HG03575 (cell line): ENCODE measurements at regions not wholly inside any gene's neighbourhood (a gene's known extent, or its start where the extent isn't known, plus 50 kb on each side); places are given as distances from the start of the nearest gene placed in this dataset.

ENCODE experiments used
- ATAC-seq: cut with Tn5 transposase; IDR thresholded peaks from one replicate; pipeline ENCODE4 v1.9.1; 2021; ENCODE audit not compliant: unreplicated experiment, insufficient number of reproducible peaks, low FRiP score; ENCODE audit errors: extremely low read depth

DNA sequence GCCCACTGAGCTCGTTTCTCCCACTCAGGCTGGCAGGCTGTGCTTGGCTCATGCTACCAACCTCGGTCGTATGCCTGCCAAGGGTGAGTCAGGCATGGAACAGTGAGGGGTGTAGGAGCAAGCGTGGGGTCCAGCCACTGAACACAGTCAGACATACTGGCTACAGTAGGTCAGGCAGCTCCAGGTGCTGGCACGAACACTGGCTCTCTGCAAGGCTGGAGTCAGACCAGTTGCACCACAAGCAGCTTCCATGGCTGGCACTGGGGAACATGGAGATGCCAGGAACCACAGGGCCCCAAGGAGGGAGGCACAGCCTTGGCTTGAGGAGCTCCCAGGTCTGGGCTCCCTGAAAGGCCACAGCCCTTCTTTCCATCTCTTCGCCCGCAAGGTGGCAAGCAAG is 410.7 kb upstream of the KIRREL3 start:
- ATAC-seq: no peak

DNA sequence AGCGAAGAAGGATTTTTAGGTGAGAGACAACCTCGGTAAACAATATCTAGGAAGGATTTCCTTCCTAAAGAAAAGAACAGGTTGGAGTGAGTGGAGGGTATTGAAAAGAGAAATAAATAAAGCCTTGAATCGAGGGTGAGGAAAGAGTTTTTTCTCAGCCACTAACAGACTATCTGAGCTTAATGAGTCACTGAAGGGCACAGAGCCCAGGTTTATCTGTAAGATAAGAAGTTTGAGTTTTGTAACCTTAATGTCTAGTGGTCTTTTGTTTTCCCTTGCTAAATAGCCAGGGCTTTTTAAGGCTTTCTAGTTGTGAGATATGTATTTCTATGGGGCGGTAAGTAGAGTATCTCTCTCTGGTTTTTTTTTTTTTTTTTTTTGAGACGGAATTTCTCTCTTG is 394.5 kb upstream of the KIRREL3 start:
- no peak for ATAC-seq

DNA sequence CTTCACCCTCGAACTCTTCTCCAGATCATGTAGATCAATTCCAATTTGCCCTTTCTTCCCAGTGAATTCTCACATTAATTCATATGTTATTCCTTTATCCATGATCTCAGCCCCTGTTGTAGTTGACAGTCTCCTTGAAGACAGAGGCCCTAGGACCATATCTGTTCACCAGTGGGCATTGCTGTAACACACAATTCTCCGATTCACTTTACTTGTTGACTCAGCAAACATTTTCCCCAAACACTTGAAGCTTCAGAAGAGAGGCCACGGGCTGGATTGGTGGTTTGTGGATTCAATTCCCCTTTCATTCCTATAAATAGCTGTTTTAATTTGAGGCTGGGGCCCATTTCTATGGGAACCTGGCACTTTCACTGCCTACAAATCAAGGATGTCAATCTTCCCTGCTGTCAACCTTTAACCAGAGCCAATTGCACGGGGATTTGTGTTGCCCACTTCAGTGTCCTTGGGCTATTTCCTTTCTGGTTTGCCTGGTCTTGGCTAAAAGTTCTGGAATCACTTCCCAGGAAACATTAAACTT is 393.0 kb upstream of the KIRREL3 start:
- no peak for ATAC-seq

DNA sequence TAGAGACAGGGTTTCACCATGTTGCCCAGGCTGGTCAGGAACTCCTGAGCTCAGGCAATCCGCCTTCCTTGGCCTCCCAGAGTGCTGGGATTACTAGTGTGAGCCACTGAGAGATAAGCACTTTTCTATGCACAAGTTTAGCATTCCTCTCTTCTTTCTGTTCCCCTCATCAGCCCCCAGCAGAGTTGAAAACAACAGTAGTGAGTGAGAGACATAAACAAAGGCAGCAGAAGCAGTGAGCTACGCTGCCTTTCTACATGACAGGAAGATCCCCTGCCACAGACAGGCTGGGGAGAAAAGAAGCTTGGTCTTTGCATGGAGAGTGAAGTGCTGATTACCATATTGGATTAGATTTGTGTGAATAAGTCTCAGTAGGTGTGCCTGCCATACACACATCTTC is 392.0 kb upstream of the KIRREL3 start:
- no peak for ATAC-seq

DNA sequence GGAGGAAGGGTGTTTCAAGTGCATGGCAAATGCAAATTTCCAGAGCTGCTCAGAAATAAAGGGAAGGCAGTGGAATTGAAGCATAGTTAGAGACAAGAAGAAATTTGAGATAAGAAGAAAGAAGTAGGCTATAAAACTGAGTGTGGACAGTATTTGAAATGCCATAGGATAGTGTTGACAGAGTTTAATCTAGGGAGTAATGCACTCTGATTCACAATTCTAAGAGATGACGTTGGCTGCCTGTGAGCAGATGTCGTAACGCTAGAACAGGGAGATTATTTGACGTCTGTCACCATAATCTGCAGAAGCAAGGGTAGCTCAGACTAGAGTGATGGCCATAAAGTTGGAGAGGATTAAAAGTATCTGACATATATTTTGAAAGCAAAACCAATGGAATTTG is 389.9 kb upstream of the KIRREL3 start:
- ATAC-seq: no peak

DNA sequence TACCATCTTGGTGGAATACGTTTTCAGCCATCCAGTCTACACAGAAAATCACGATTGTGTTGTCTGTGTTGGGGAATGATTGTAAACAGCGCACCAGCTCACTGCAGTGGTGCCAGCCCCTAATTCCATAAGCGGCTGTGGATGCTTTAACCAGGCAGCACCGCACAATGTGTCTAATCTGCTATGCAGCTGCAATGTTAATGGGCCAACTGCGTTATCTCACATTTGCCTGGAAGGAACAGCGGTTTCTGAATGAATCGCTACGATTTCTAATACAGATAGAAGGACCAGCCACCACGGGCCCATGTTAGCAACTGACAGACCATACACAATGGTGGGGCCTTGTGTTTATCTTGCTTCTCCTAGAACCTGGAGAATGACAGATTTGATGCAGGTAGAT is 384.5 kb upstream of the KIRREL3 start:
- no peak for ATAC-seq

DNA sequence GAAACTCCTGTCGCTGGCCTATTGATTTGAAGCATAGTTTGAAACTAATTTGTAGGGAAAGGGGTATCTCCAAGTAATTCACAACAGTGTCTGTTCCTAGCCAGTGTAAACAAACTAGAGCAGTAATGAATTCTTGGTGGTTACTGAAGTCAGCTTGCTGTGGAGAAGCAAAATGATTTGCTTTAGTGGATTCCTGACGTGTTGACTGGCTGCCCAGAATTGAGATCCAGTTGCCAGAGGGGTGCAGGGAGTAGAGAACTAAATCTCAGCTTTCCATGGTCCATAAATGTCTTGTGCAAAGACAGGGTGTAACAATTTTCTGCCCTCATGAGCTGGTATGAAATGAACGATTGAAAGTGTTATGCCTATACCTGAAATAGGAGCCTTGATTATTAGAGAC is 382.5 kb upstream of the KIRREL3 start:
- ATAC-seq: no peak

DNA sequence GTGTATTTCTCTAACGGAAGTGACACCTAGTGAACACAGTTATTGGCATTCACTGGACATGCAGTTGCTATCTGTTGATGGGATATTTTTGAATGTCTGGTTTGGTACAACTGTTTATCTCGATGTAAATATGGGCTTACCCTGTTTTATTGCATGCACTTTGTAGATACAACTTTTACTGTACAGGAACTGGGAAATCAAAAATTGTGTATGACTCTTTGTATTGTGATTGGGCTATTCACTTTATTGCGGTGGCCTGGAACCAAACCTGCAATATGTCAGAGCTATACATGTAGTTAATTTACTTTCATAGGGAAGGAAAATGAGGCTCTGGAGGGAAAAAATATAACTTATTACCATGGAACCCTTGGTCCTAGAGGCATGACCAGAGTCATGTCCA is 380.7 kb upstream of the KIRREL3 start:
- ATAC-seq: no peak

DNA sequence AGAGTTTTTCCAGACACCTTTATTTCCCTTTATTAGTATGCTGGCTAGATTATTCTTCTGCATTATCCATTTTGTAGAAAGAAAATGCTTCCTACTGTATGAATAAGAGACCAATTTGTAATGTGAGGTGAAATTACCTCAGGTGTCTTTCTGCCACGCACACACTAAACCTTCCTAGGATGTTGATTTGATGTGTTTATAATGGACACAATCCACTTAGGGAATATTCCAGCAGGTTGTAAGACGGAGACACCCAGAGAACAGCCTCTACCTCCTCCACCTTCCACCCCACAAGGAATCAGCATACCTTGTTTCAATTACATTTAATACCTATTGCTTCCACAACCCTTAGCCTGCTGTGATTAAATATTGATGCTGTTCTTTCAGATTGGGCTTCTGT is 379.1 kb upstream of the KIRREL3 start:
- no peak for ATAC-seq

DNA sequence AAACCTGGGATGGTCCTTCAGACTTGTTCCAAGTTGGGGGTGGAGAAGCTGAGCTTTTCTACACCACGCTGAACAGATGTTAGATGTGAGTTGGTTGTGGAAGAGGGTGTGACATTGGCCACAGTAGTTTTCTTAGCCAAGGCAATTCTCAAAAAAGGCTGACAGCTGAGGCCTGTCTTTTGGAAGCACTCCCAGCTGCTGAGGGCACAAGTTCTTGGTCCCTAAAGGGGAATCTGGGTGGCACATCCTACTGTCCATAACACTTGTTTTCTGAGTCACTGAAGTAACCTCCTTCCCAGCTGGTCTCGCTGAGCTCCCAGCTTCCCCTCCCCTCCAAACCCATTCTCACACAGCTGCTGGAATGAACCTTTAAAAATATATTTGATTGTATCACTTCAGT is 375.7 kb upstream of the KIRREL3 start:
- no peak for ATAC-seq

DNA sequence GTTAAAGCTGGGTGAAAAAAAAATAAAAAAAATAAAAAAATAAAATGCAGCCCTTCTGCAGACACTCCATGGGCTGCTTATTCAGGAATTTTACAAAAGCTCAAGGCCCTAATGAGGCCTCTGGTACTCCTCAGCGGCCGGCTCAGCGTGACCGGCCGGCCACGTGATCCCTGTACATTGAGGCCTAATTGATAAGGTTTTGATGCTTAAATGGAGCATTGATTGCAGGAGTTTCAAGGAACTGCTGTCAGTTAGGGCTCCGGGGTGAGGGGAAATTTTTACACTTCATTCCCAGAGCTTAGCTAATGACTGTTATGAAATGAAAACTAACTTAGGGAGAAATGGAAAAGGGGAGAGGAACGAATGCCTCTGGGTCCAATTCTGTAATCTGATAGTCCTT is 368.8 kb upstream of the KIRREL3 start:
- no peak for ATAC-seq

DNA sequence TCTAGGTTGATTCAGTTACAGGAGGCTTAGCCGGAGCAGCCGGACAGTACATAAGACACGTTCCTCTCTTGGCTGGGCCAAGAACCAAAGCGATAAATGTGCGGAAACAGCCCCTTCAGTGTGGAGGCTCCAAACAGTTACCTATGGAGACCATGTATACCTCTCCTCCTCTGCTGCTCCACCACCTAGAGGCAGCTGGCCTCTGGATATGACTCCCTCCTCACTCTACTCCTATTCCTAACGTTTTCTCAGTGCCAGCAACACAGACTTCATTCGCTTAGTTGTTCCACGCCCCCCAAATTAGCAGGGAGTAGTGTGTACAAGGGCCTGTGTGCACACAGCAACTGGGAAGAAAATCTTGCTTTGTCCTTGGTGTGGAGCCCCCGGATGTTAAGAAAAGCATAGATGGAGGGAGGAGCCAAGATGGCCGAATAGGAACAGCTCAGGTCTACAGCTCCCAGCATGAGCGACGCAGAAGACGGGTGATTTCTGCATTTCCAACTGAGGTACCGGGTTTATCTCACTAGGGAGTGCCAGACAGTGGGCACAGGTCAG is 362.3 kb upstream of the KIRREL3 start:
- no peak for ATAC-seq

DNA sequence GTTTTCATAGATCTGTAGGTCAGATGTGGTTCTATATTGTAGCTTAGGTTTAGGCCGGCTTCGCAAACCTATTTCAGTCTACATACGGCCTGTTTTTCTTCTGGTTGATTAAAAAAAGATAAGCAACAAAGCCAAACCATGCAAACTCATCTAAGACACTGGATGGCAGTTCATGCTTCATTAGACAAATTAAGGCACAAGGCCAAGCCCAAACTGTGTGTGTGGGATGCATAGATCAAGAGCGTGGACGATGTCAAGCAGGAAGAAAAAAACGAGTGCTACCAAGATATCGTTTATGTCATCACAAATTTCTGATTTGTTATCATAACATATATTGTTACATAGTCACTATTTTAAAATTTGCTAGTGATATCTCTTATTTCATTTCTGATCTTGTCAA is 357.6 kb upstream of the KIRREL3 start:
- no peak for ATAC-seq

DNA sequence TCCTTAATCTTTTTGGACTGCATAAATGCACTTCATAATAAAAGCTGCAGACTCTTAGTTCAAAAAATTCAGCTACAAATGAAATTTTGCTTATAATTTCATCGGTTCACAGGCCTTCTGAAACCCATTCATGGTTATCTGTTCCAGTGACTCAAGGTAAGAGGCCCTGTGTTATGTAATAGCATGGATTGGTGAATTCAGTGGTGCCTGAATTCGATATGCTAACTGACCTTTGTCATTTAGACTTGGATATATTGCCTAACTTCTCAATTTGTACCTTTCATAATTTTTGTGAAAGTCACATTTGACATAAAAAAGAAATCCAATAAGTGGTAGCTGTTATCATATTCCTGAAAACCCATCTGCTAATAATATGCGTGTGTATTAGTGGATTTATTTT is 349.9 kb upstream of the KIRREL3 start:
- ATAC-seq: no peak

DNA sequence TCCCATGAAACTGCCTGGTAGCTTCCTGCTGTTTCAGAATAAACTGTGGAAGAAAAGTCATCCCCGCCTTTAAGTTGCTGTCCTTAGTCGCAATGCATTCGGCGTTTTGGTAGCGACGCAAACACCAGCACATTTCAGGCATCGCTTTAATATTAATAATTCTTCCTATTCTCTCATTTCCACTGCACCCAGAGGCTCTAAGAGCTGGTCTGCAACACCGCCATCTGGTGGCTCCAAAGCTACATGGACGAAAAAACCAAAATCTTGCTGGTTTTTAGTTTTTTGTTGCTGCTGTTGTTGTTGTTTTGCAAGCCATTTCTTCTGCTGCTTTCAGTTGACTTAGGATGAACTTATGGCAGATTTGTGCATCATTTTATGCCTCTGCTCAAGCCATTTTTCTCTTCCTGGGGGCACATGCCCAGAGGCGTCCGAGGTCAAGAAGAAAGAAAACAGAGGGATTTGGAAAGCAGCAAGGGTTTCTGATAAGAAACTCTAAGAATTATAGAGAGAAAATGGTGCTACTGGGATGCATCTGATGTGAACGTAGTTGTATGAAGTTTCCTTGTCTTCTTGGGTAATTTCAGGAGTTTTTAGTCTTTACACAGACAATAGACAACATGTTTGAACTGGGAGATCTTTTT is 345.4 kb upstream of the KIRREL3 start:
- no peak for ATAC-seq

DNA sequence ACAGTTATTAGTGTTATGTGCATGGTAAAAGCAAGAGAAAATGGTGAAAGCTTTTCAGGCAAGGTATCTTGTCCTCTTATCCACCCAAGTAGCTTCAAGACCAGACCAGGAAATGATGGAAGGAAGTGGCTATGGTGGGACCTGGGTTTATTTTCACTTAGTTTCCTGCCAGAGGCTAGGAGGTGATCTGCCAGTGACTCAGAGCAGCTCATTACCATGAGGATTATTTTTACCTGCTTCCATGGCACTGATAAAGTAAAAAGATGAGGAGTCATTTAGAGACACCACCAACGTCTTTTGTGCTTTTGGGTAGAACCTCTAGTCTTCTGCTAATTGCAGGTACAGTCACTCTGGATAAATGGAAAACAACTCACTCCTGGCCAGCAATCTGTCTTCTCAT is 339.9 kb upstream of the KIRREL3 start:
- ATAC-seq: no peak

DNA sequence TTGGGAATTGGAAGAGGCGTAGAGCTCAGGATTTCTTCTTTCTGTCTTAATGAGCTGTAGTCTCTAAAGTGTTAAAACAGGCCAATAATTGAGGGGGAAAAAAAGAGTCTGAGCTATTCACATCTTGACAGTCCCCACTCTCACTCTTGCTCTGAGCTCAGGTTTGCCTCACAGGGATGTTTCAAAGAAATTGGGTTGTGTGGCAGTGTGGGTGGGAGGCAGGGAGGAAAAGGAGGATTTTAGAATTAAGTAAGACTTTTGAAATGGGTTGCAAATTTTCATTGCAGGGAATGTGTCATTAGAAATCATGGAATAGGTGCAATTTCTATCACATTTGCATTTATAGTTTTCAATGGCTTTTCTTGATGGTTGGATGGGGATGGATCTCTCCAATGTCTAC is 338.8 kb upstream of the KIRREL3 start:
- no peak for ATAC-seq

DNA sequence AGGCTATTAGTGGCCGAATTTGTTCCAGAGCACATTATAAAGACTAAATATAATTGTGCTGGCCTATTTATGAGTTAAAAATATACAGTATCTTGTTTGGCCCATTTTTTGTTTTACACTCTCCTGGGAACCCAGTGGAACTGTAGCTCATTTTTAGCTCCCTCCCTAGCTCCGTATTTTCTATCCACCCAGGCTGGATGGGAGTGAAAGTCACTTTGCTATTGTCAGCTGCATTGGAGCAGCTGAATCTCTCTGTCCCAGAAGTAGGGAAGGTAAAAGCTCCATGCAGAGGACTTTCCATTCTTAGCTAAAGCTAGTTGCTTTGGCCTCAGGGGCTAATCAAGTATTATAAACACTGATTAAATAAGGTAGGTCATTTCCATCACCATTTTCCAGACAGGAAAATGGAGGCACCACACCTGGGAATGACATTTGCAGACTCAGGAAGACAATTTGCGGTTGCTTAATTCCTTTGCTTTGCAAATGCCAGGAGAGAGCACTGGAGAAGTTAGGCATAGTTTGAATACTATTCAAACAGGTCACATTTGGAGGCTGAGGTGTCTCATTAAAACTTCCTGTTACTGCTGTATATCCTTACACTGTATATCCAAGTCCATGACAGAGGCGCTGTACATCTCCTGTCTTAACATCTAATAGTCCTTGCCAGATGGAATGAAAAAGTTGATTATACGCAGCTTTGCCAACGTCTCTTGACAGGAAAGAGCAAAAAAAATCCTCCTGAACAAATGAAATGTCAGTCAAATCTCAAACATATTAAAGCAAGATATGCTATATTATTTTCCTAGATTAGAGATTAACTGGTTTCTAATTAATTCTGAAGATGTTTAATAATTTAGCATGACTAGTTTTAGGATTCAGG is 338.1 kb upstream of the KIRREL3 start:
- no peak for ATAC-seq

DNA sequence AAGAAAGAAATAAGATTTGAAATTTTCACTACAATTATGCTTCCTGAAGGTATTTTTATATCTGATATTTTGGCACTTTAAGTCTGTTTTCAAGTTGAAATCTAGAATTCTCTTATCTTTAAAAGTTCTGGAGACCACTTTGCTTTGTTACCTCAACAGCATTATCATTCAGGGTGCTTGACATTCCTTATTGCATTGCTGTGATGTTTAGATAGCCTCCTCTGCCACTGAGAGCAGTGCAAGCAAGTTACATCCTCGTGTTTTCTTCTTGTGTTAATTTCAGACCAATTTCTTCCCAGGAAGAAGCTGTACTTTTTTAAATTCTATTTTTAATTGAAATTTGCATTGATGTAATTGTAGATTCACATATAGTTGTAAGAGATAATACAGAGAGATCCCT is 333.9 kb upstream of the KIRREL3 start:
- no peak for ATAC-seq

DNA sequence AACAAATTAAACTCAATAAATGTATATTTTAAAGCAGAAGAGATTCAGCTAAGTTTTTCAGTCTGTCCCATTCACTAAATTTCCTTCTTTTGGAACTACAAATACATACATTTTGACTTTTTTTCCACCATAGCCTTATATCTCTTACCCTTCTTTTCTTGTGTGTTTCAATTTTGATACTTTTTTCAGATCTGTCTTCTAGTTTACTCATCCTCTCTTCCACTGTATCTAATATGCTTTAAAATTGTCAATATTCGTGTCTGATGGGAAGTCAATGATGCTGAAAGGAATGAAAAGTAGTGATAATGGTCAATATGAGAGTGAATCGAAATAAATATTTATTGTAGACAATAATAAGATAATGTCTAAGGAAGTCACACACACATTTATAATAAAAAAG is 332.3 kb upstream of the KIRREL3 start:
- no peak for ATAC-seq
